Esophagus (tissue), 2 donors: ENCODE measurements at regions not wholly inside any gene's neighbourhood (a gene's known extent, or its start where the extent isn't known, plus 50 kb on each side); places are given as distances from the start of the nearest gene placed in this dataset.
"Not testable (repeated sequence)": the region's sequence is repeated elsewhere in the genome, so short reads cannot be mapped to it uniquely, and the experiment has no call there.

Experiments used
- H3K27ac ChIP-seq, 2 donors: one replicate each; pipeline ENCODE4 v1.5.1; 2013; ENCODE audit warnings: low read depth in 2 of 2, mild to moderate bottlenecking in 2 of 2, inconsistent platforms in 1 of 2, low read length in 1 of 2, moderate library complexity in 1 of 2
- H3K27me3 ChIP-seq, 2 donors: one replicate each; pipeline ENCODE4 v1.6.1; 2013; ENCODE audit warnings: low read length in 2 of 2, control low read depth in 1 of 2, mild to moderate bottlenecking in 1 of 2; ENCODE audit not compliant: insufficient read depth in 2 of 2, control insufficient read depth in 1 of 2
- H3K36me3 ChIP-seq, 2 donors: one replicate each; pipeline ENCODE4 v1.6.1; 2013; ENCODE audit warnings: low read length in 1 of 2; ENCODE audit not compliant: control insufficient read depth in 2 of 2, insufficient read depth in 2 of 2
- H3K4me1 ChIP-seq, 2 donors: one replicate each; pipeline ENCODE4 v1.6.1; 2013; ENCODE audit warnings: low read length in 1 of 2; ENCODE audit not compliant: control insufficient read depth in 2 of 2, insufficient read depth in 2 of 2
- H3K4me3 ChIP-seq, 2 donors: one replicate each; pipeline ENCODE4 v1.5.1; 2013; ENCODE audit warnings: low read length in 2 of 2, mild to moderate bottlenecking in 2 of 2, low read depth in 1 of 2, moderate library complexity in 1 of 2
- H3K9me3 ChIP-seq, 2 donors: one replicate each; pipeline ENCODE4 v1.6.1; 2013; ENCODE audit warnings: mild to moderate bottlenecking in 2 of 2, low read depth in 1 of 2, low read length in 1 of 2, moderate library complexity in 1 of 2; ENCODE audit not compliant: control insufficient read depth in 2 of 2, insufficient read depth in 1 of 2
- WGBS, 2 donors: extraction: QIAGEN DNeasy Blood & Tissue Kit; methylation state at CpG; one replicate each; pipeline ENCODE4 v1.1.7; 2013; 5-methylcytosine and 5-hydroxymethylcytosine counted together
- donor health status: healthy with polysubstance abuse.
- donor health status: Bipolar disorder and iron deficiency.

GRCh38 chr5:172542651-172543131 lies 88.4 kb upstream of the SH3PXD2B start:
- Histone ChIP-seq H3K4me3 (no peak overlapping the region), H3K27ac (no peak overlapping the region), H3K4me1 (no peaks in the 10 kb centered on the region), H3K36me3 (no peaks in the 10 kb centered on the region), H3K27me3 (no peaks in the 10 kb centered on the region), H3K9me3 (no peaks in the 10 kb centered on the region)
- WGBS, 2 donors, result 93 to 95% methylated on average over 13 of the region's 13 CpGs

GRCh38 chr5:172541773-172542136 lies 87.4 kb upstream of the SH3PXD2B start:
- Histone ChIP-seq H3K27me3 (no peaks in the 10 kb centered on the region), H3K9me3 (no peaks in the 10 kb centered on the region), H3K4me3 (no peak overlapping the region), H3K36me3 (no peaks in the 10 kb centered on the region), H3K27ac (no peak overlapping the region), H3K4me1 (no peaks in the 10 kb centered on the region)
- 92% methylated on average over 3 of the region's 3 CpGs for WGBS, 2 donors

GRCh38 chr5:172541099-172541772 lies 86.9 kb upstream of the SH3PXD2B start:
- no peaks in the 10 kb centered on the region for H3K27me3 ChIP-seq
- no peak overlapping the region for H3K27ac ChIP-seq
- WGBS, 2 donors, result 77 to 81% methylated on average over 13 of the region's 13 CpGs
- no peaks in the 10 kb centered on the region for H3K36me3 ChIP-seq
- no peaks in the 10 kb centered on the region for H3K9me3 ChIP-seq
- H3K4me3 ChIP-seq, result no peak overlapping the region
- no peaks in the 10 kb centered on the region for H3K4me1 ChIP-seq

- H3K27ac ChIP-seq, result no peak overlapping the region
- WGBS, 2 donors, result 81 to 83% methylated on average over 5 of the region's 5 CpGs
- no peaks in the 10 kb centered on the region for H3K27me3 ChIP-seq
- H3K36me3 ChIP-seq, result no peaks in the 10 kb centered on the region
- no peaks in the 10 kb centered on the region for H3K4me1 ChIP-seq
- H3K9me3 ChIP-seq, result no peaks in the 10 kb centered on the region
- H3K4me3 ChIP-seq, result no peak overlapping the region
These were observed 86.0 kb upstream of the SH3PXD2B start for GRCh38 chr5:172540099-172540870.

GRCh38 chr5:172535108-172535445 lies 80.8 kb upstream of the SH3PXD2B start:
- H3K27me3 ChIP-seq, result no peaks in the 10 kb centered on the region
- H3K9me3 ChIP-seq, result no peaks in the 10 kb centered on the region
- no peaks in the 10 kb centered on the region for H3K36me3 ChIP-seq
- peaks cover 2 to 15% of the 10 kb centered on the region in 2 donors for H3K4me1 ChIP-seq
- WGBS, 2 donors, result 75 to 80% methylated on average over 2 of the region's 2 CpGs
- H3K27ac ChIP-seq, result peak overlapping the region; percentile 12 to 44
- no peak overlapping the region for H3K4me3 ChIP-seq

GRCh38 chr5:172534229-172535107 lies 80.1 kb upstream of the SH3PXD2B start:
- H3K4me3 ChIP-seq, result no peak overlapping the region
- H3K36me3 ChIP-seq, result no peaks in the 10 kb centered on the region
- 70 to 74% methylated on average over 9 of the region's 9 CpGs for whole genome bisulfite sequencing, 2 donors
- no peaks in the 10 kb centered on the region for H3K27me3 ChIP-seq
- H3K27ac ChIP-seq, result peak overlapping the region; percentile 60 to 68
- no peaks in the 10 kb centered on the region for H3K9me3 ChIP-seq
- peaks cover 2 to 15% of the 10 kb centered on the region in 2 donors for H3K4me1 ChIP-seq

- Histone ChIP-seq H3K4me3 (no peak overlapping the region), H3K27me3 (no peaks in the 10 kb centered on the region), H3K9me3 (no peaks in the 10 kb centered on the region), H3K4me1 (peaks cover 2 to 15% of the 10 kb centered on the region in 2 donors), H3K27ac (peak overlapping the region; percentile 60 to 76), H3K36me3 (no peaks in the 10 kb centered on the region)
- 24 to 33% methylated on average over 12 of the region's 12 CpGs for WGBS, 2 donors
These were observed 79.3 kb upstream of the SH3PXD2B start for GRCh38 chr5:172533399-172534228.

- Histone ChIP-seq H3K36me3 (no peaks in the 10 kb centered on the region), H3K4me3 (no peak overlapping the region), H3K4me1 (peaks cover 2 to 15% of the 10 kb centered on the region in 2 donors), H3K27me3 (no peaks in the 10 kb centered on the region), H3K27ac (no peak overlapping the region), H3K9me3 (no peaks in the 10 kb centered on the region)
- 54 to 62% methylated on average over 10 of the region's 10 CpGs for WGBS, 2 donors
These were observed 78.7 kb upstream of the SH3PXD2B start for GRCh38 chr5:172533058-172533398.

GRCh38 chr5:172532439-172532838 lies 78.1 kb upstream of the SH3PXD2B start:
- not testable (repeated sequence) for H3K27ac ChIP-seq, H3K36me3 ChIP-seq, H3K27me3 ChIP-seq, H3K4me3 ChIP-seq, H3K9me3 ChIP-seq
- peaks cover 2 to 15% of the 10 kb centered on the region in 2 donors for H3K4me1 ChIP-seq
- 79% methylated on average over 8 of the region's 8 CpGs for WGBS, 2 donors
